ENCODE measurements at regions not wholly inside any gene's neighbourhood (a gene's known extent, or its start where the extent isn't known, plus 50 kb on each side); places are given as distances from the start of the nearest gene placed in this dataset.

DNA sequence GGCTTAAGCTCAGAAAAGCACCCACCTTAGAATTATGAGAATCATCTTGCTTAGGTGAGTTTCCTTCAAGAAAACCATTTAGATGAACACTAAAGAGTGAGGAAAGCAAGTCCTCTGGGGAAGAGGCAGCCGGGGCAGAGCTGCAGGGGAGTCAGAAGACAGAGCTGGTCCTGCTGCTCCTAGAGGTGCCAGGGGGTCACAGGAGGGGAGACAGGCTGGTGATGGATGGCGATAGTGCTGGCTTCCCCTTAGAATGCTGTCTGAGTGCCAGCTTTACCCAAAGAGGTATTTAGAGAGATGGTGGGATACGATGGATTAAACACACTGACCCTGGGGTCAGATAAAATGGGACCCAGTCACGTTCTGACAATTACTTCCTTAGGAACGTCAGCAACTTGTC lies 269.4 kb downstream of the TDRD15 start:
- Mint-ChIP-seq H3K4me3 (no peak overlapping the region), H3K27me3 (ENCODE audit: low read depth in 2 of 2) (peaks cover 0 to 2% of the 10 kb centered on the region in 2 donors), H3K4me1 (no peaks in the 10 kb centered on the region), H3K36me3 (no peaks in the 10 kb centered on the region), H3K27ac (no peak overlapping the region), H3K9me3 (peaks cover 3 to 16% of the 10 kb centered on the region in 2 donors)
- no peaks in the 10 kb centered on the region for H3K4me1 ChIP-seq (ENCODE audit: control insufficient read depth, insufficient read depth, low read length)
- ATAC-seq, result no peak
- H3K9me3 ChIP-seq (ENCODE audit: control insufficient read depth, insufficient read depth, low read length), result peaks cover 7% of the 10 kb centered on the region
- DNase-seq, result no peak
- H3K4me3 ChIP-seq (ENCODE audit: low read length), result no peak overlapping the region
- H3K27ac ChIP-seq (ENCODE audit: low read length), result no peak overlapping the region
- WGBS (ENCODE audit: insufficient coverage), result 11% methylated on average over 5 of the region's 5 CpGs
- H3K36me3 ChIP-seq (ENCODE audit: control insufficient read depth, insufficient read depth, low read length), result no peaks in the 10 kb centered on the region
- intact Hi-C loops (cut with micrococcal nuclease), result no loop called here
- no peaks in the 10 kb centered on the region for H3K27me3 ChIP-seq (ENCODE audit: control insufficient read depth, insufficient read depth, low read length)
- no peak for TF ChIP-seq CTCF (IDR thresholded peaks at IDR 0.05)

DNA sequence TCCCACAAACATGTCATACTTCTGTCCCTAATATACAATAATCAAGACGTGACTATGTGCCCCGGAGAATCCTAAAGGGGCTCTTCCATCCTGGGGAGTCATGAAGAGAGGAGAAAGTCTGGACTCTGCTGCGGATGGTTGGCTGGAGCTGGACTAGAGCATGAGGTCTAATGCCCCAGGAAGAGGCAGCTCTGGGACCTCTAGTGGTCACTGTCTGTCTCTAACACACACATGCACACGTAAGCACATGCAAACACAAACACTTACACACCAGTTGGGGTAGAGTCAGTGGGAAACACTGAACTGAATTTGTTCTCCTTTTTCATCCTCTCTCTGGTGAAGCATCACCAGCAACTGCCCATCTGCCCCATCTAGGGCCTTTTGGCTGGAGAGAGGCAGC lies 271.6 kb downstream of the TDRD15 start:
- 97% methylated on average over 2 of the region's 4 CpGs for WGBS (ENCODE audit: insufficient coverage)
- H3K27me3 Mint-ChIP-seq (ENCODE audit: low read depth in 2 of 2), result peaks cover 0 to 2% of the 10 kb centered on the region in 2 donors
- no peak overlapping the region for H3K27ac Mint-ChIP-seq
- intact Hi-C loops (cut with micrococcal nuclease), result no loop called here
- no peaks in the 10 kb centered on the region for H3K27me3 ChIP-seq (ENCODE audit: control insufficient read depth, insufficient read depth, low read length)
- DNase-seq, result no peak
- H3K4me1 ChIP-seq (ENCODE audit: control insufficient read depth, insufficient read depth, low read length), result no peaks in the 10 kb centered on the region
- H3K36me3 ChIP-seq (ENCODE audit: control insufficient read depth, insufficient read depth, low read length), result no peaks in the 10 kb centered on the region
- ATAC-seq, result no peak
- no peaks in the 10 kb centered on the region for H3K36me3 Mint-ChIP-seq
- peaks cover 0 to 11% of the 10 kb centered on the region in 2 donors for H3K9me3 Mint-ChIP-seq
- no peak overlapping the region for H3K4me3 Mint-ChIP-seq
- no peak for TF ChIP-seq CTCF (IDR thresholded peaks at IDR 0.05)
- H3K4me1 Mint-ChIP-seq, result no peaks in the 10 kb centered on the region
- no peak overlapping the region for H3K27ac ChIP-seq (ENCODE audit: low read length)
- peaks cover 7% of the 10 kb centered on the region for H3K9me3 ChIP-seq (ENCODE audit: control insufficient read depth, insufficient read depth, low read length)
- H3K4me3 ChIP-seq (ENCODE audit: low read length), result no peak overlapping the region

DNA sequence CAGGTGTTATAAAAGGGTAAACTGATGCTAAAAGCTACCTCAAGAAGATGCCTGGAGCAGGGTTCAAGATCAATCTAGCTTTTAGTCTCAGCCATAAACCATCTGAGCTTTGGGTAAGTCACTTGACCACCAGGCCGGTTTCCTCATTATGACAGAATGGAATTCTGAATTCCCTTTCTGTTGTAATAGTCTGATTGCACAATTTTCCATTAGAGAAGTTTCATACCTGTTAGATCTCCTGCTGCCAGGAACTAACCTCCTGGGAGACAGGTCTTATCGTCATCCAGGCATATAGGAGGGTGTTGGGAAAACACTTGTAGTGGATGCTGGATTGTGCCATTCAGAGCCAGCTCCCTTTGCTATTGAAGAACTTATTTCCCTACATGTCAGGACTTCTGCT lies 272.5 kb downstream of the TDRD15 start:
- Histone ChIP-seq H3K4me3 (ENCODE audit: low read length) (no peak overlapping the region), H3K9me3 (ENCODE audit: control insufficient read depth, insufficient read depth, low read length) (peaks cover 7% of the 10 kb centered on the region), H3K36me3 (ENCODE audit: control insufficient read depth, insufficient read depth, low read length) (no peaks in the 10 kb centered on the region), H3K27me3 (ENCODE audit: control insufficient read depth, insufficient read depth, low read length) (no peaks in the 10 kb centered on the region), H3K4me1 (ENCODE audit: control insufficient read depth, insufficient read depth, low read length) (no peaks in the 10 kb centered on the region), H3K27ac (ENCODE audit: low read length) (no peak overlapping the region)
- H3K27ac Mint-ChIP-seq, result no peak overlapping the region
- peaks cover 4 to 11% of the 10 kb centered on the region in 2 donors for H3K9me3 Mint-ChIP-seq
- DNase-seq, result no peak
- no peak for ATAC-seq
- peaks cover 0 to 2% of the 10 kb centered on the region in 2 donors for H3K27me3 Mint-ChIP-seq (ENCODE audit: low read depth in 2 of 2)
- no peaks in the 10 kb centered on the region for H3K4me1 Mint-ChIP-seq
- H3K36me3 Mint-ChIP-seq, result no peaks in the 10 kb centered on the region
- intact Hi-C loops (cut with micrococcal nuclease), result no loop called here
- 93% methylated on average over 2 of the region's 2 CpGs for WGBS (ENCODE audit: insufficient coverage)
- no peak for TF ChIP-seq CTCF (IDR thresholded peaks at IDR 0.05)
- H3K4me3 Mint-ChIP-seq, result no peak overlapping the region

GRCh38 chr2:21401022-21401698 lies 277.4 kb downstream of the TDRD15 start:
- H3K27ac Mint-ChIP-seq, result no peak overlapping the region
- no peak overlapping the region for H3K4me3 ChIP-seq (ENCODE audit: low read length)
- no peaks in the 10 kb centered on the region for H3K27me3 Mint-ChIP-seq (ENCODE audit: low read depth in 2 of 2)
- no peaks in the 10 kb centered on the region for H3K36me3 Mint-ChIP-seq
- no peaks in the 10 kb centered on the region for H3K4me1 ChIP-seq (ENCODE audit: control insufficient read depth, insufficient read depth, low read length)
- TF ChIP-seq CTCF (IDR thresholded peaks at IDR 0.05), result no peak
- no peak for DNase-seq
- H3K4me1 Mint-ChIP-seq, result no peaks in the 10 kb centered on the region
- intact Hi-C loops (cut with micrococcal nuclease), result no loop called here
- no peak for ATAC-seq
- H3K9me3 Mint-ChIP-seq, result peaks cover 3 to 4% of the 10 kb centered on the region in 2 donors
- H3K36me3 ChIP-seq (ENCODE audit: control insufficient read depth, insufficient read depth, low read length), result no peaks in the 10 kb centered on the region
- H3K9me3 ChIP-seq (ENCODE audit: control insufficient read depth, insufficient read depth, low read length), result no peaks in the 10 kb centered on the region
- H3K27me3 ChIP-seq (ENCODE audit: control insufficient read depth, insufficient read depth, low read length), result no peaks in the 10 kb centered on the region
- no peak overlapping the region for H3K4me3 Mint-ChIP-seq
- 92% methylated on average over 3 of the region's 4 CpGs for WGBS (ENCODE audit: insufficient coverage)
- H3K27ac ChIP-seq (ENCODE audit: low read length), result no peak overlapping the region
